GM21526 (cell line): ENCODE measurements at regions not wholly inside any gene's neighbourhood (a gene's known extent, or its start where the extent isn't known, plus 50 kb on each side); places are given as distances from the start of the nearest gene placed in this dataset.

Experiments used
- ATAC-seq: cut with Tn5 transposase; IDR thresholded peaks from one replicate; pipeline ENCODE4 v1.9.1; 2021; ENCODE audit warnings: moderate library complexity; ENCODE audit not compliant: unreplicated experiment, low FRiP score

GRCh38 chr13:104593251-104593576 lies 1527.0 kb upstream of the SLC10A2 start:
- no peak for ATAC-seq

GRCh38 chr13:104592545-104593250 lies 1526.5 kb upstream of the SLC10A2 start:
- no peak for ATAC-seq

- no peak for ATAC-seq
Measured at GRCh38 chr13:104592127-104592526, 1525.9 kb upstream of the SLC10A2 start.

- no peak for ATAC-seq
Measured at GRCh38 chr13:104586051-104586746, 1520.0 kb upstream of the SLC10A2 start.

GRCh38 chr13:104584481-104584880 lies 1518.3 kb upstream of the SLC10A2 start:
- no peak for ATAC-seq

GRCh38 chr13:104580931-104581330 lies 1514.7 kb upstream of the SLC10A2 start:
- no peak for ATAC-seq

- no peak for ATAC-seq
Measured at GRCh38 chr13:104577071-104577815, 1511.0 kb upstream of the SLC10A2 start.

- ATAC-seq = no peak
Measured at GRCh38 chr13:104571893-104572229, 1505.6 kb upstream of the SLC10A2 start.

- ATAC-seq = no peak
Measured at GRCh38 chr13:104571161-104571892, 1505.1 kb upstream of the SLC10A2 start.

- no peak for ATAC-seq
Measured at GRCh38 chr13:104567114-104567513, 1500.9 kb upstream of the SLC10A2 start.

GRCh38 chr13:104565888-104566287 lies 1499.7 kb upstream of the SLC10A2 start:
- no peak for ATAC-seq

GRCh38 chr13:104553896-104554295 lies 1487.7 kb upstream of the SLC10A2 start:
- no peak for ATAC-seq

GRCh38 chr13:104553186-104553585 lies 1487.0 kb upstream of the SLC10A2 start:
- ATAC-seq = no peak

GRCh38 chr13:104534847-104535246 lies 1468.6 kb upstream of the SLC10A2 start:
- no peak for ATAC-seq

GRCh38 chr13:104532132-104532531 lies 1465.9 kb upstream of the SLC10A2 start:
- ATAC-seq = no peak

GRCh38 chr13:104530741-104531140 lies 1464.5 kb upstream of the SLC10A2 start:
- ATAC-seq = no peak

- no peak for ATAC-seq
Measured at GRCh38 chr13:104526561-104526960, 1460.3 kb upstream of the SLC10A2 start.

GRCh38 chr13:104525467-104525866 lies 1459.2 kb upstream of the SLC10A2 start:
- no peak for ATAC-seq

GRCh38 chr13:104522235-104523072 lies 1456.2 kb upstream of the SLC10A2 start:
- no peak for ATAC-seq

- ATAC-seq = no peak
Measured at GRCh38 chr13:104510422-104510821, 1444.2 kb upstream of the SLC10A2 start.
